Esophagus muscularis mucosa (tissue), 3 donors: ENCODE measurements at regions not wholly inside any gene's neighbourhood (a gene's known extent, or its start where the extent isn't known, plus 50 kb on each side); places are given as distances from the start of the nearest gene placed in this dataset.

ENCODE experiments used
- POLR2A ChIP-seq: fragments of 450-650 bp; IDR thresholded peaks from one replicate; pipeline ENCODE4 v1.6.1; 2017; ENCODE audit warnings: antibody characterized with exemption, moderate library complexity, mild to moderate bottlenecking, low read depth
- TF ChIP-seq, protein P1 (sequence below), 3 experiments: fragments of 200-600 bp in 2 of 3; fragments of 450-650 bp in 1 of 3; sonication (generic) in 2 of 3; IDR thresholded peaks; one replicate each; pipeline ENCODE4 v1.5.1; 2017 to 2019; ENCODE audit warnings: antibody characterized with exemption in 3 of 3, mild to moderate bottlenecking in 2 of 3, moderate library complexity in 1 of 3

DNA sequence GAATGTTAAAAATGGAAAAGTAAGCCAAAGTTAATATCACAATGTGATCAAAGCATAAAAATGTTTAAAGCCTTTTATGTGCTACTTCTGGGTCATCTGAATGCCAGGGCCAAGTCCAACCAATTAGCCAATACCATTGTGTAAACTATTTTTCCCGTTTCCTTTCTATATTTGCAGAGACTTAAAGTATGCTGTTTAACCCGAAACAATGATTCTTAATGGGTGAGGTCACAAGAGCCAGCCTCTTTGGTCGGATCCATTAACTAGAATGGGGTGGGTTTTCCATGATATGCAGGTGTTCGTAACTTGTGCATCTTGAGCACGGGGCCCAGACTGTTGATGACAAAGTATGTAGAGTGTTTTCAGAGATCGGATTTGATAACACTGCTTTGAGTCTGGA, 111.3 kb upstream of the IGFBP3 start:
- TF ChIP-seq, protein P1, sequence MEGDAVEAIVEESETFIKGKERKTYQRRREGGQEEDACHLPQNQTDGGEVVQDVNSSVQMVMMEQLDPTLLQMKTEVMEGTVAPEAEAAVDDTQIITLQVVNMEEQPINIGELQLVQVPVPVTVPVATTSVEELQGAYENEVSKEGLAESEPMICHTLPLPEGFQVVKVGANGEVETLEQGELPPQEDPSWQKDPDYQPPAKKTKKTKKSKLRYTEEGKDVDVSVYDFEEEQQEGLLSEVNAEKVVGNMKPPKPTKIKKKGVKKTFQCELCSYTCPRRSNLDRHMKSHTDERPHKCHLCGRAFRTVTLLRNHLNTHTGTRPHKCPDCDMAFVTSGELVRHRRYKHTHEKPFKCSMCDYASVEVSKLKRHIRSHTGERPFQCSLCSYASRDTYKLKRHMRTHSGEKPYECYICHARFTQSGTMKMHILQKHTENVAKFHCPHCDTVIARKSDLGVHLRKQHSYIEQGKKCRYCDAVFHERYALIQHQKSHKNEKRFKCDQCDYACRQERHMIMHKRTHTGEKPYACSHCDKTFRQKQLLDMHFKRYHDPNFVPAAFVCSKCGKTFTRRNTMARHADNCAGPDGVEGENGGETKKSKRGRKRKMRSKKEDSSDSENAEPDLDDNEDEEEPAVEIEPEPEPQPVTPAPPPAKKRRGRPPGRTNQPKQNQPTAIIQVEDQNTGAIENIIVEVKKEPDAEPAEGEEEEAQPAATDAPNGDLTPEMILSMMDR (IDR thresholded peaks at IDR 0.05), result no peak
- no peak for TF ChIP-seq POLR2A
